Smooth muscle cell (in vitro differentiated cells): ENCODE measurements at regions not wholly inside any gene's neighbourhood (a gene's known extent, or its start where the extent isn't known, plus 50 kb on each side); places are given as distances from the start of the nearest gene placed in this dataset.

Experiments
- DNase-seq: peaks from one replicate; lab custom pipeline; 2025; ENCODE audit not compliant: unreplicated experiment; lab: John Stamatoyannopoulos, UW
- H2AFZ ChIP-seq: fragments of 200-600 bp; sonication (generic); 2 replicates; pipeline ENCODE4 v1.6.0; 2016; ENCODE audit warnings: antibody characterized with exemption, low read depth, mild to moderate bottlenecking
- H3F3A ChIP-seq: fragments of 200-600 bp; sonication (generic); 2 replicates; pipeline ENCODE4 v1.6.0; 2017; ENCODE audit warnings: antibody characterized with exemption, low read depth
- H3K27ac ChIP-seq: fragments of 200-600 bp; sonication (generic); 2 replicates; pipeline ENCODE4 v1.5.1; 2016; ENCODE audit warnings: low read depth, mild to moderate bottlenecking
- H3K27me3 ChIP-seq: fragments of 200-600 bp; sonication (generic); 2 replicates; pipeline ENCODE4 v1.6.1; 2016; ENCODE audit warnings: low read depth, mild to moderate bottlenecking
- H3K36me3 ChIP-seq: fragments of 200-600 bp; sonication (generic); 2 replicates; pipeline ENCODE4 v1.5.1; 2016; ENCODE audit warnings: low read depth
- H3K4me1 ChIP-seq: fragments of 200-600 bp; sonication (generic); 2 replicates; pipeline ENCODE4 v1.5.1; 2016; ENCODE audit warnings: low read depth
- H3K4me2 ChIP-seq: fragments of 200-600 bp; sonication (generic); 2 replicates; pipeline ENCODE4 v1.6.0; 2016; ENCODE audit warnings: mild to moderate bottlenecking
- H3K4me3 ChIP-seq: fragments of 200-600 bp; sonication (generic); 2 replicates; pipeline ENCODE4 v1.5.1; 2016; ENCODE audit warnings: mild to moderate bottlenecking
- H3K79me2 ChIP-seq: fragments of 200-600 bp; sonication (generic); 2 replicates; pipeline ENCODE4 v1.6.0; 2016; ENCODE audit warnings: low read depth, mild to moderate bottlenecking
- H3K9ac ChIP-seq: fragments of 200-600 bp; sonication (generic); 2 replicates; pipeline ENCODE4 v1.6.0; 2016; ENCODE audit warnings: low read depth
- H3K9me3 ChIP-seq: fragments of 200-600 bp; sonication (generic); replicated peaks from 2 replicates; pipeline ENCODE4 v1.5.1; 2016; ENCODE audit warnings: low read depth
- H4K20me1 ChIP-seq: fragments of 200-600 bp; sonication (generic); 2 replicates; pipeline ENCODE4 v1.6.0; 2016; ENCODE audit warnings: low read depth
- WGBS: methylation state at CpG from one replicate; pipeline ENCODE4 v1.1.7; 2016; ENCODE audit warnings: low lambda C conversion rate; 5-methylcytosine and 5-hydroxymethylcytosine counted together
- TF ChIP-seq, protein P1 (sequence below): fragments of 200-600 bp; sonication (generic); IDR thresholded peaks from 2 replicates; pipeline ENCODE4 v1.5.1; 2017; ENCODE audit warnings: borderline replicate concordance, mild to moderate bottlenecking, antibody characterized with exemption; ENCODE audit not compliant: insufficient read depth, poor library complexity, severe bottlenecking

DNA sequence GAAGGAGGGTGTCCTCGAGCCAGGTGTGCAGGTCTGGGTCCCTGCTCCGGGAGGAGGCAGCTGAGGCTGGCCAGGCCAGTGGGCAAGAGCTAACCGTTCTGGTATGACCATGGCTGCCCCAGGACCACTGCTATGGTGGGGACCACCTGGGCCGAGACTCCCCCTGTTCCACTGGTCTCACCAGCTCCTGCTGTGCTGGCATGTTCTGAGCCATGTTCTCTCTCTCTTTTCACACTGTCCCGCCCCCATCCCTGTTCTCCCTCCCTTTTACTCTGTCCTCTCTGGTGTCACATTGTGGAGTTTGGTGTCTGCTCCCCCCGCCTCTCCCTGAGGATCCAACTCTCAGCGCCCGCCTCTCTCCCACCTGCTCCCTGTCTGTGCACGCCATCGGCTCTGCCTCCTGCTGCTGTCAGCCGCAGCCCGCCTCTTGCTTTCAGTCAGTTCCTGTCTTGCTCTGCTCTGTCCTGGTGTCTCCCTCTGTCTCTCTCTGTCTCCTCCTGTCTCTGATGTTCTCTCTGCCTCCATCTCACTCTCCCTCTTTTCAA is 66.4 kb downstream of the LRRC32 start:
- H3K4me3 ChIP-seq: no peak overlapping the region
- no peak for DNase-seq
- no peak overlapping the region for H3K9ac ChIP-seq
- H3K27me3 ChIP-seq: no peaks in the 10 kb centered on the region
- no peak overlapping the region for H3K4me2 ChIP-seq
- H2AFZ ChIP-seq: no peak overlapping the region
- H3K79me2 ChIP-seq: no peaks in the 10 kb centered on the region
- H3F3A ChIP-seq: no peaks in the 10 kb centered on the region
- no peaks in the 10 kb centered on the region for H4K20me1 ChIP-seq
- TF ChIP-seq, protein P1, sequence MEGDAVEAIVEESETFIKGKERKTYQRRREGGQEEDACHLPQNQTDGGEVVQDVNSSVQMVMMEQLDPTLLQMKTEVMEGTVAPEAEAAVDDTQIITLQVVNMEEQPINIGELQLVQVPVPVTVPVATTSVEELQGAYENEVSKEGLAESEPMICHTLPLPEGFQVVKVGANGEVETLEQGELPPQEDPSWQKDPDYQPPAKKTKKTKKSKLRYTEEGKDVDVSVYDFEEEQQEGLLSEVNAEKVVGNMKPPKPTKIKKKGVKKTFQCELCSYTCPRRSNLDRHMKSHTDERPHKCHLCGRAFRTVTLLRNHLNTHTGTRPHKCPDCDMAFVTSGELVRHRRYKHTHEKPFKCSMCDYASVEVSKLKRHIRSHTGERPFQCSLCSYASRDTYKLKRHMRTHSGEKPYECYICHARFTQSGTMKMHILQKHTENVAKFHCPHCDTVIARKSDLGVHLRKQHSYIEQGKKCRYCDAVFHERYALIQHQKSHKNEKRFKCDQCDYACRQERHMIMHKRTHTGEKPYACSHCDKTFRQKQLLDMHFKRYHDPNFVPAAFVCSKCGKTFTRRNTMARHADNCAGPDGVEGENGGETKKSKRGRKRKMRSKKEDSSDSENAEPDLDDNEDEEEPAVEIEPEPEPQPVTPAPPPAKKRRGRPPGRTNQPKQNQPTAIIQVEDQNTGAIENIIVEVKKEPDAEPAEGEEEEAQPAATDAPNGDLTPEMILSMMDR: no peak
- no peak overlapping the region for H3K27ac ChIP-seq
- H3K9me3 ChIP-seq: no peaks in the 10 kb centered on the region
- 94% methylated on average over 12 of the region's 12 CpGs for whole genome bisulfite sequencing
- H3K4me1 ChIP-seq: no peaks in the 10 kb centered on the region
- H3K36me3 ChIP-seq: no peaks in the 10 kb centered on the region

DNA sequence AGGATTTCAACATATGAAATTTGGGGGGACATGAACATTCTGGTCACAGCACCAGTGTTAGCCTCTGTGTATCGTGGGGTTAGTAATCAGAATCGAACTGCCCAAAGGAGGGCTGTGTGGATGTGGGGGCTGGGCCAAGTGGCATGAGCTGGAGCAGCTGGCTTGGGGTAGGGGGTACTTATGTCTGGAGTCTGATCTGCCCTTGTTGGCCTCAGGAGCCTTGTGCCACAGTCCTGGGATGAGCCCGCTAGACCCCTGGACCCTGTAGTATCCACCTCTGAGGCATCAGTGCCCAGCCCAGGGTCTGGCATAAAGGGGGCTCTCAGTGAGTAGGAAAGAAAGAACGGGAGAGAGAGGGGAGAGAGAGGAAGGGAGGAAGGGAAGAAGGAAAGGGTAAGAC is 67.3 kb downstream of the LRRC32 start:
- no peaks in the 10 kb centered on the region for H3K27me3 ChIP-seq
- no peak overlapping the region for H3K9ac ChIP-seq
- DNase-seq: no peak
- H4K20me1 ChIP-seq: no peaks in the 10 kb centered on the region
- WGBS: 95% methylated on average over 4 of the region's 4 CpGs
- H3K4me3 ChIP-seq: no peak overlapping the region
- no peaks in the 10 kb centered on the region for H3K79me2 ChIP-seq
- TF ChIP-seq, protein P1: no peak
- no peak overlapping the region for H3K4me2 ChIP-seq
- no peaks in the 10 kb centered on the region for H3K4me1 ChIP-seq
- H2AFZ ChIP-seq: no peak overlapping the region
- no peaks in the 10 kb centered on the region for H3K9me3 ChIP-seq
- H3K36me3 ChIP-seq: no peaks in the 10 kb centered on the region
- no peak overlapping the region for H3K27ac ChIP-seq
- H3F3A ChIP-seq: no peaks in the 10 kb centered on the region
